ENCODE measurements at regions not wholly inside any gene's neighbourhood (a gene's known extent, or its start where the extent isn't known, plus 50 kb on each side); places are given as distances from the start of the nearest gene placed in this dataset.

GRCh38 chr9:109961626-109962025, 181.6 kb downstream of the PALM2AKAP2 start:
- TF ChIP-seq, protein P1, sequence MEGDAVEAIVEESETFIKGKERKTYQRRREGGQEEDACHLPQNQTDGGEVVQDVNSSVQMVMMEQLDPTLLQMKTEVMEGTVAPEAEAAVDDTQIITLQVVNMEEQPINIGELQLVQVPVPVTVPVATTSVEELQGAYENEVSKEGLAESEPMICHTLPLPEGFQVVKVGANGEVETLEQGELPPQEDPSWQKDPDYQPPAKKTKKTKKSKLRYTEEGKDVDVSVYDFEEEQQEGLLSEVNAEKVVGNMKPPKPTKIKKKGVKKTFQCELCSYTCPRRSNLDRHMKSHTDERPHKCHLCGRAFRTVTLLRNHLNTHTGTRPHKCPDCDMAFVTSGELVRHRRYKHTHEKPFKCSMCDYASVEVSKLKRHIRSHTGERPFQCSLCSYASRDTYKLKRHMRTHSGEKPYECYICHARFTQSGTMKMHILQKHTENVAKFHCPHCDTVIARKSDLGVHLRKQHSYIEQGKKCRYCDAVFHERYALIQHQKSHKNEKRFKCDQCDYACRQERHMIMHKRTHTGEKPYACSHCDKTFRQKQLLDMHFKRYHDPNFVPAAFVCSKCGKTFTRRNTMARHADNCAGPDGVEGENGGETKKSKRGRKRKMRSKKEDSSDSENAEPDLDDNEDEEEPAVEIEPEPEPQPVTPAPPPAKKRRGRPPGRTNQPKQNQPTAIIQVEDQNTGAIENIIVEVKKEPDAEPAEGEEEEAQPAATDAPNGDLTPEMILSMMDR (IDR thresholded peaks at IDR 0.05) = no peak
- TF ChIP-seq EZH2 (IDR thresholded peaks at IDR 0.05; ENCODE audit: borderline replicate concordance, insufficient read depth, low read depth, low read length, poor library complexity, severe bottlenecking) = no peak

Measured in B cell (primary cell).